GM18951 (cell line): ENCODE measurements at regions not wholly inside any gene's neighbourhood (a gene's known extent, or its start where the extent isn't known, plus 50 kb on each side); places are given as distances from the start of the nearest gene placed in this dataset.

Source experiments
- POLR2A ChIP-seq: IDR thresholded peaks from 4 replicates; pipeline ENCODE4 v1.6.1; 2011; ENCODE audit warnings: mild to moderate bottlenecking; ENCODE audit not compliant: insufficient read length, insufficient read depth; ENCODE audit errors: extremely low read depth
- in situ Hi-C: fragments of 300-500 bp; cut with MboI; formaldehyde crosslinking; loops from one replicate; pipeline ENCODE4 v1.12.0; 2022; ENCODE audit warnings: low sequenced_read_pairs, mixed read lengths, inconsistent platforms; ENCODE audit not compliant: unreplicated experiment

- in situ Hi-C loops, result no loop called here
- TF ChIP-seq POLR2A, result no peak
Measured at GRCh38 chr9:89825669-89826068, 220.9 kb downstream of the GADD45G start.

- in situ Hi-C loops, result no loop called here
- TF ChIP-seq POLR2A, result no peak
Measured at GRCh38 chr9:89826186-89826585, 221.4 kb downstream of the GADD45G start.

GRCh38 chr9:89829346-89829745 is 224.5 kb downstream of the GADD45G start:
- in situ Hi-C loops, result no loop called here
- TF ChIP-seq POLR2A, result no peak

GRCh38 chr9:89835666-89836065 is 230.9 kb downstream of the GADD45G start:
- no peak for TF ChIP-seq POLR2A
- in situ Hi-C loops, result no loop called here

- in situ Hi-C loops, result no loop called here
- TF ChIP-seq POLR2A, result no peak
Measured at GRCh38 chr9:89837162-89837933, 232.5 kb downstream of the GADD45G start.

- TF ChIP-seq POLR2A, result no peak
Measured at GRCh38 chr9:89837934-89838310, 233.1 kb downstream of the GADD45G start.

GRCh38 chr9:89838621-89839020 is 233.8 kb downstream of the GADD45G start:
- in situ Hi-C loops, result no loop called here

More at GRCh38 chr9:89837934-89838310, 233.1 kb downstream of the GADD45G start:
- in situ Hi-C loops, result no loop called here

GRCh38 chr9:89839449-89839848 is 234.6 kb downstream of the GADD45G start:
- no peak for TF ChIP-seq POLR2A
- in situ Hi-C loops, result no loop called here

More at GRCh38 chr9:89838621-89839020, 233.8 kb downstream of the GADD45G start:
- TF ChIP-seq POLR2A, result no peak

GRCh38 chr9:89839952-89840351 is 235.1 kb downstream of the GADD45G start:
- in situ Hi-C loops, result no loop called here
- no peak for TF ChIP-seq POLR2A

GRCh38 chr9:89841456-89841855 is 236.6 kb downstream of the GADD45G start:
- in situ Hi-C loops, result no loop called here
- TF ChIP-seq POLR2A, result no peak

GRCh38 chr9:89842267-89842768 is 237.5 kb downstream of the GADD45G start:
- in situ Hi-C loops, result no loop called here
- TF ChIP-seq POLR2A, result no peak

GRCh38 chr9:89843074-89843473 is 238.3 kb downstream of the GADD45G start:
- TF ChIP-seq POLR2A, result no peak
- in situ Hi-C loops, result no loop called here

GRCh38 chr9:89843591-89843990 is 238.8 kb downstream of the GADD45G start:
- in situ Hi-C loops, result no loop called here

GRCh38 chr9:89844075-89844474 is 239.3 kb downstream of the GADD45G start:
- TF ChIP-seq POLR2A, result no peak
- in situ Hi-C loops, result no loop called here

More at GRCh38 chr9:89843591-89843990, 238.8 kb downstream of the GADD45G start:
- TF ChIP-seq POLR2A, result no peak
